HG03196 (cell line): ENCODE measurements at regions not wholly inside any gene's neighbourhood (a gene's known extent, or its start where the extent isn't known, plus 50 kb on each side); places are given as distances from the start of the nearest gene placed in this dataset.

Experiments
- ATAC-seq: cut with Tn5 transposase; IDR thresholded peaks from one replicate; pipeline ENCODE4 v1.9.1; 2021; ENCODE audit not compliant: unreplicated experiment

DNA sequence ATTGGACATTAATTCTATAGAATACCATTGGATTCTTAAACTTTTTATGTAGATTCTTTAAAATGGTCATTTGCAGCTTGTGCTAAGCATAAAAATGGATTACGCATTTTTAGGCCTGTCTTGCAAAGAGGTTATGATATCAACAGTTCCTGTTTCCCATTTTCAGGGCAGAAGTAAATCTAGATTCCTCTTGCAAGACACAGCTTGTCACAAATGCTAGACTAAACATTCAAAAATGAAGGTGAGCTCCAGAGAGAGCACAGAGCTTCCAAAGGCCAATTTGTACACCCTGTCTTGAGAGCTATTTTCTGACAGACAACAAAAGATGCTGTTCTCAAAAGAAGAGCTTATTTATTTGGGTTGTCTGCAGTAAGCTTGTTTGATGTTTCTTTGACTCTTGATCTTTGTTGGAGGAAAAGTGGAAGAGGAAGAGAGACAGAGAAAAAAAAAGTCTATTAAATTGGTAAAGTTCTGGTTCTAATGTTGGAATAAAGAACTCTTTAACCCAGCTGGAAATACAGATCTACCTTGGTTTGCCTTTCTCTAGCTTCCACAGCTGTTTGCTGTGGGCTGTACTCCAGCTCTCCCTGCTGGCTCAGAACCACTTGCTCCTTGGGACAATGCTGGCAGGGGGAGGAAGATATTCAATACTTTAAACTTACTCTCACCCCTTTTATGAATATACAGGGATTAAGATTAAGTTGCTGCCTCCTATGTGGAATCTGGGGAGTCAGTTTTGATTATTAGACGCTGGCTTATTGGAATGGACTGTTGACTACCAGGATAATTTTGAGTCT lies 651.8 kb downstream of the CDH11 start:
- ATAC-seq: no peak

DNA sequence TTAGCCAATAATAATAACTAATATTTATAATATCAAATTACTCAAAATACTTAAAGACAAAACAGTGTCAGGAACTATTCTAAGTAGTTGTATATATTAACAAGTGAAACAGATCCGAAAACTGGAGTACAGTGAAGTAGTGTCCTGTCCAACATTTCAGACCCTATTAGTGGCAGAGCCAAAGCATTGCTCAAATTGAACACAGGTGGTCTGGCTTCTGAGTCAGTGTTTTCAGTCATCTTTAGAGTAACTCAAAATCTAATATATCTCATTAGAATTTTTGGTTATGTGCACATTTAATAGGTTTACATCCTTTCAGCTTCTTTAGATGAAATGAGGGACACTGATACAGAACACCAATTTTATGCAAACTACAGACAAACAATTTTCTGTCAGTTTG lies 652.5 kb downstream of the CDH11 start:
- no peak for ATAC-seq

DNA sequence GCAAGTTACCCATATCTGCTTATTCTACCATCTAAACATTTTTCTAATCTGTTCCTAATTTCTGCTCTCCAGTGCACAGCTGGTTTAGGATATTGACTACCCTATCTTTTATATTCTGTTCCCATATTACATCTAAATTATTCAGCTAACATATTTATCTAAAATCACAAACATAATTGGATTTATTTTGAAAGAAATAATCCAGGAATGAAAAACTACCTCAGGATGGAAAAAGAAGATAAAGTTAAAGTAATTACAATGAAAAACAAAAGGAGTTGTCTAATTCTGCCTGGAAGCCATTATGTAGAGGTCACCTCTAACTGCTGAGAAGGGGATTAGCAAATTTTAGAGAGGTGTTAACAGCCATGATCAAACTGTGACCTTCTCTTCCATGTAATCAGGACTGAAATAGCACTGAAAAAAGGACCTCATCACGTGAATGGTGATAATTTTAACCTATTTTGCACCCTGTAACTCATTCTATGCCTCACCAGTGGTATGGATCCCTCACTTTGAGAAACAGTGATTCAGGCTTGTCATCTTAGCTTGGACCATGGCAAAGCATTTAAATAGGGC lies 653.3 kb downstream of the CDH11 start:
- ATAC-seq: no peak

DNA sequence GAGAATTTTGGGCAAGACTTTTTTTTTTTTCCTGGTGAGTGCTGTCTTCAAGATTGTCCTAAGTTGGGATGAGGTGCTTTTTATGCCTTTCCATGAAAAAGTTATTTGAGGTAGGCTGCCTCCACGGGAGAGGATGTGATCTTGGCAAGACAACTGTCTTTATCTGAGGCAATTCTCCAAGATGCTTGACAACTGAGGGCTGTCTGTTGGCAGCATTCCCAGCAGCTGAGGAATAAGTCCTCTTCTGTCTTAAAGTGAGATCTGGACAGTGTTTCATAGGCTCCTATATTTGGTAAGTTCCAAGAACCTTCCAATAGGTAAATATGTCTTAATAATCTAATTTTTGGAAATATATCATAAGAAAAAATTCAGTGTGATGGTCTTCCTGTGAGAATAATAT lies 662.0 kb downstream of the CDH11 start:
- ATAC-seq: no peak

DNA sequence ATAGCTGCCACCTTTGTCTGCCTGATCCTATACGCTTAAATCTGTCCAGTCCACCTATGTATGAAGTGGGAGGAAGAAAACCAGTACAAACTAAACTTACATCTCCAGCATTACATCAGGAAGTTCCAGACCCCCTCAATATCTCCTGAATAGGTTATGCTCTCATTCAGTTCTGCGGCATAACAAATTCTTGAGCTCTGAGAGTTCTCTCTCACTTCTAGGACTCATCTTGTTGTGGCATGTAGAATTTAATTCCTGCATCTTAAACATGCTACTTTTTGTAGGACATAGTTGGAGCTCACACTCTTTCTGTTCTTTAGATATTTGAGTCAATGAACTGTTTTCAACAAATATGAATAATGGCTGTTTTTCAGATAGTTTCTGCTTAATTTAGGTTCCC lies 662.5 kb downstream of the CDH11 start:
- no peak for ATAC-seq

DNA sequence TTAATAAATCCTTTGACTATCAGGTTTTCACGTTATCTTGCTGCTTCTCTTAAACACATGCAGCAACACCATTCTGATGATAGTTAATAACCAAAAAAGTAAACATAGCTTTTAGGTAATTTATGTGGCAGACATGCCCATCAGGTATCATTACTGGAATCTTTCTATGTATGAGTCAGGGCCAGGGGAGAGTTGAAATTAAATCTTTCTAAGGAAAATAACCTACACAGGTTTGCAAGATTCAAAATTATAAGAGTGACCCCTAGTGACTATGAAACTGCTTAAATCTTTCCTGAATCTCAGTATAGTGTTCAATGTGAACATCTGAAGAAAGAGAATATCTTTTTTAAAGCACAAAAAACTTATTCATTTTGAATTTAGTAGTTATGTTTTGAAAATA lies 666.6 kb downstream of the CDH11 start:
- no peak for ATAC-seq

DNA sequence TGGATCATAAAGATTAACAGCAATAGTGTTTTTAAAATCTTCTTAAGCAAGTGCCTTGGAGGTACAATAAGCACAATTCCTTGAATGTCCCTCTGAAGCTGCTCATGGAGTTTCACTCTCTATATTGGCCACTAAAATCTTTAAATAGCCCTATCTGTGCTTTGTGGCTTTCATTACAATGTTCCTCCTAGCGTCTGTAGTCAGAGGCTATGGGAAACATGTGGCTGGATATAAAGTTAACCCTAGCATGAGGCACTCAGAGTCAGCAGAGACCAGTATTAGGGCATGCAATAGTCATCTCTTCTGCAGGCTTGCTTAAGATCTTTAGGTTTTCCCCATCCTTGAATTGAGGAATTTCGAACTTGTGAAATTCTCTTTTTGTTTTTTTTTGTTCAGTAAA lies 668.2 kb downstream of the CDH11 start:
- ATAC-seq: no peak

DNA sequence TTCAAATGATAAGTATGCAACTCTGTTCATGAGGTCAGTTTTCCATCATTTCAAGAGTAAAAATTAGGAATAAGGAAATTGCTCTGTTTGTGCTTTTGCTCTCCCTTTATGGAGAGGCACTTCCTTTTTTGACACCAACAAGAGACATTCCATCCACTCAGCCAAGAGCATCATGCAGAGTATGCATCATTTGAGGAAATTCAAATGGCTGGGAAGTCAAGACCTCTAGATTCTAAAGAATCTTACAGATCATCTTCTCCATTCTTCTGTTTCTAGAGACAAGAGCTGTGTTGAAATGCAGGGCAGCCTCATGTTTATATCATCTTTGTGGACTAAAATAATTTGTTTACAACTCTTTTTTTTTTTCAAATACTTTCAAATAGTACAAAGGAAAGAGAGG lies 669.4 kb downstream of the CDH11 start:
- no peak for ATAC-seq

DNA sequence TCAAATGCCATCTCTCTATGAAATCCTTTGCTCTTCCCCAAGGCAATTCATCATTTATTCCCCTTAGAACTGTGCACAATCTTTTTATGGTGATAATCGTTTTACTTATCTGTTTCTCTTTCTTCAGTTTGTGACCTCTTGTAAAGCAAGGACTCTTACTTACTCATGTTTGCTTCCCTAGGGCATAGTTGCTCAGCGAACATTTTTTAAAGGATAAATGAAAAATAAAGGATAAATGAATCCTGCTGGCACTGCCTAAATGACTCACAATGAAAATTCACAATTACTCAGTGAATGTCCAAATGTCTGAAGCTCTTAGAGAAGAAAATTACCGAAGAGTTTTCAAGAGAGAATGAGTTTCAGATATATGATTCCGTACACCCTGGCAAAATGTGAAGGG lies 671.7 kb downstream of the CDH11 start:
- no peak for ATAC-seq

DNA sequence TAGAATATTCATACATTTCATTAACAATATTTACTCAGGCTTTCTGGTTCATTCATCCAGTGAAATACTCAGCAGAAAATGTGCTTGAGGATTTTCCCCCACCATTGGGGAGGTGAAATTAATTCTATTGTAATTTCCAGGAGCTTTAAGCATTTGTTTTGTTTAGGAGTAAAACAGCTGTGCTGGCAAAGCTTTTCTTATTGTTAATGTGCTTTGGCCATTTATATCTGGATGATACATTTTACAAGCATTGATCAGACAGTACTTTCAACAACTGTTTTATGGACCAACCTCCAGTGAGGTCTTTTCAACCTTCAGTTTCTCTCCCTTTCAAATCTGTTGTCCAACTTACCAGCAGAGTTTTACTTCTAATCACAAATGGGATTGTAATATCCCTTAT lies 672.4 kb downstream of the CDH11 start:
- no peak for ATAC-seq

DNA sequence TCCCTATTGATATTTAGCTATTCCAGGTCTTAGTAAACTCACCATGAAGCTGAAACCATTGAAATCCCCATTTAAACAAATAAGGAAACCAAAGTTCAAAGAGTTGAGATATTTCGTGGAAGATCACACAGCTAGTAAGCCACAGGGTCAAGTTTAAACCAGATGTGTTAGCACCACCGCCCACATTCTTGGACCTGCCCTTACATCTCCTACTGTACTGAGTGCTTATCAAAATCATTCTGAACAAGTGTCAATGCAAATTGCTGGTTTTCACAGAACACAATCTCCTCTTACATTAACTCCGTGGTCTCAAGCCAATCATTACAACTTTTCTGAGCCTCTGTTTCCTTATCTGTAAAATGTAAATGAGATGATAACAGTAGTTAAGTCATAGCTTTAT lies 676.2 kb downstream of the CDH11 start:
- ATAC-seq: no peak

DNA sequence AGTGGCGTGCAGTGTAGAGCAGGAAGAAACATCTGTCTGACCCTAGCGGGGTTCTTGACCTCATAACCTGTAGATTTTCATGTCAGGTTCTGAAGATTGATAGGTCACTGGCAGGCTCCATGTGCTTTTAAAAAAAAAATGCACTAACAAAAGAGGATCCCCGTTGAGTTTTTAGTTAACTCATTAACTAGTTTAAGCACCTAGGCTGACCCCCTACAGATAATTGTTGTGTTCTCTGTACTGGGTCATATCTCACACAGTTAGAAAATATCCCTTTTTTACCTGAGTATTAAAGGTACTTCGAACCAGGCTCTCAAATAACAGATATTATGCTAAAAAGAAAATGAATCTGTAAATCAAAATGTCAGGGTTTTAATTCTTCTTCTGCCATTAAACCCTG lies 676.6 kb downstream of the CDH11 start:
- ATAC-seq: no peak

DNA sequence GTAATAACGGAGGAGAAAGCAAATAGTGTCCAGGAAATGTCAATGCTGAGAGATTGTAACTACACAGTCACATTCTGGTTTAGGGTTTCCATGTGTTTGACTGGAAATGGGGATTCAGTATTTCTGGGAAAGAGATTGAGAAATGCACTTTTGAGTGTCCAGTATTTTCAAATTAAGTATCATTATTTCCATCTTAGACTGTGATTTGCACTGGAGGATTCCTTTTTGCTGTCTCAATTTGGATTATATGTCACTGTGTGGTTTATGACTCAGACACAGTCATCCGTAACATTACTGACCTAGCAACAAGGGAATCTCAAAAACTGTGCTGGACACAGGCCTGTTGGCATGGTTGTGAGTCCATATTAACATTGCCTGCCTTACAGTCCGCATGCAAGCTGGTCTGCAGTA lies 681.4 kb downstream of the CDH11 start:
- ATAC-seq: no peak

DNA sequence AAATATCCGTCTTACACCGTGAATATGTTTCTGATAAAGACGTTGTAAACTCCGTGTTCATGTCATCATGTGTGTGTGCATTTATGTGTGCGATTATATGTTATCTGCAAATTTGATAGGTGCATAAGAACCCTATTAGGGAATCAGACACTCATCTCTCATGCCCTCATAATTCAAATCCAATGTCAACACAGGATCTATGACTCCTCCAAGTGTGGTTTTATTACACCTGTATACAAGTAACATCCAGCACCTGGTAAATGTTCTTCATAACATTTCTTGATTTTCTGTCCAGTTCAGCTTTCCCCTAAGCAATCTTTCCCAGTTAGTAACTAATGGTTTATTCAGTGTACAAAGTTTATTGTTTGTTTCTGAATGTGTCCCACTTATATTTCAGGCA lies 681.9 kb downstream of the CDH11 start:
- no peak for ATAC-seq

DNA sequence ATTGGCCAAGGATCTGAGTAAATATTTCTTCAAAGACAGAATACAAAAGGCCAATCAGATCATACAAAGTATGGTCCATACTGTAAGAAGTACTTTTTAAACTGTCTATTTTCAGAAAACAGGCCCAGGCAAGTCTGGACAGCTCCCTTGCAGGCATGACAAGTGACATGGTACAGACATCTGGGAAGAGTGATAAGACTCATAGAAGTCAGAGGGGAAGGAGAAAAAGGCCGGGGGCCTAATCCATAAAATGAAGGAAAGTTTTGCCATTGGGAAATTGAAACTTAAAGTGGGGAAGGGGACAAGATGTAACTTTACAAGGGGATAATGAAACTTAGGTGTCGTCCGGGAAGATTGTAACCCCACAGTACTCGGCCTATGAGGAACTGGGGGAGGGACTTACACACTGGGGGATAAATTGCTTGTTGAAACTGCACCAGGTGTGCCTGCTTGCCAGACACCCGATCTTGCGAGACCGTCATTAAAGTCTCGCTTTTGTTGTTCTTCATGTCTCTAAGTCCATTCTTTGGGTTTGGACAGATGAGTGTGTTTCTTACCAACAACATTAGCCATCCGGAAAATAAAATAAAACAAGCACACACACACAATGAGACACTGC lies 684.0 kb downstream of the CDH11 start:
- no peak for ATAC-seq

DNA sequence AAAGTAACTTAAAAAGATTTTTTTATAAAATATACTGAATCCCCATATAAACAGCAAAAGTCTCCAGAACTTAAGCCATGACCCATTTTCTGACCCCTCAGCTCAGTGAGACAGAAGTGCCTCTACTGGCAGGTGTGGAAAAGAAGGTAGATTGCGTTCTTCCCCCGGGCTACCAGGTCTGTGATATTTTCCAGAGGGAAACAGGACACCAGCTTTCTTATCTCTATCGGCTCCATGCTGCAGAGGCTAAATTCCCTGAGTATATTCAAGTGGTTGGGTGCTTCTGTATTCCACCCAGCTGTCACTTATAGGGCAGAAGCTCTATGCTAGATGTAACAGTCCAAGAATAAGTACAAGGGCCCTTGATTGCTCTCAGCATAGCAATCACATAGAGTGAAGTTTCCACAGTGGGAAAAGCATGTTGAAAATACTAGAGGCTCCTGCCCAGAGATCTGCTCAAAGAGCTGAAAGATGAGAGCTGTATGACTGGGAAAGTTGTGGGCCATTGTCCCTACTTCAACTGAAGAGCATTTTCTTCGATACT lies 687.3 kb downstream of the CDH11 start:
- no peak for ATAC-seq

DNA sequence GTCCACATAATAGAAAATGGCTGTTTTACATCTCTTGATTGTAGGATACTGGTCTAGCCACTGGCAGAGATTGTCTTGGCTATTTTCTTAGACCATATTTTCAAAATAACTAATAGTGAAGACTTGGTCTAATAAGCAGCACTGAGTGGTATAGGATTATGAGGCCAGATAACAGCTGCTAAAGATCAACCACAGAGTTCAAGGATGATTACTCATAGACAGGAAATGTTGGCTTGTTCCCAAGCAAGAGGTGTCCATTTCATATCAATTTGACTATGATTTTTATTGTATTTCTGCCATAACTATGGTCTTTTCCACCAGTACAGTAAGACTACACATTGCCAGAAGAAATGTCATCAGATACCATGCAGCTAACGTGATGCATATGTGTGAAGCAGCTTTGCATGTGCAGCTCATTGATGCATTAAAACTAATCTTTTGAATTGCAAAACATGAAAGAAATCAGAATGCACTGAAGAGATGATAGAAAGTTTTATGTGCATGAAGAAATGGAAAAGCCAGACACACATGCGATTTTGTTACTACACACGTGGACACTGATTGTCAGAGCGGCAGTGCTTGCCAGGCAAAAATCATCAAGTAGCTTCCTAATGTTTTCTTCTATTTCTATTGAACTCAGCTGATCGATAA lies 693.3 kb downstream of the CDH11 start:
- no peak for ATAC-seq

DNA sequence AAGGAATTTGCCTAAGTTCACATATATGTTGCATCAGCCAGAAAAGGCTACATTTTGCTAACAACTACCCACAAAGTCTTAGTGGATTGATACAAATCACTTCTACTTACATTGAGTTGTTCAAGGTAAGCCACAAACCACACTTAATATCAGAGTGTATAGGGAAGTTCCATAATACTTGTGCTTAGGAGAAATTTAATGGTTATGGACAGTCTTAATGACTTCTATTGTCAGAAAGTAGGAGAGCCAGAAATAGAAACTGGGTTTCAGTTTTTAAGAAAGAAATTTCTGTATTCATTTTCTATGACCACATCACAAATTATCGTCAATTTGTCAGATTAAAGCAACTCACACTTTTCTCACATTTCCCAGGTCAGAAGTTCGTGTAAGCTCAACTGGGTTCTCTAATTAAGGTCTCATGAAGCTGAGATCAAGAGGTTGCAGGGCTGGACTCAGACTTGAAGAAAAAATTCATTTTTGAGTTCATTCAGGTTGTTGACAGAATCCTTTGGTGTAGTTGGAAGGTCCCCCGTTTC lies 695.7 kb downstream of the CDH11 start:
- no peak for ATAC-seq

DNA sequence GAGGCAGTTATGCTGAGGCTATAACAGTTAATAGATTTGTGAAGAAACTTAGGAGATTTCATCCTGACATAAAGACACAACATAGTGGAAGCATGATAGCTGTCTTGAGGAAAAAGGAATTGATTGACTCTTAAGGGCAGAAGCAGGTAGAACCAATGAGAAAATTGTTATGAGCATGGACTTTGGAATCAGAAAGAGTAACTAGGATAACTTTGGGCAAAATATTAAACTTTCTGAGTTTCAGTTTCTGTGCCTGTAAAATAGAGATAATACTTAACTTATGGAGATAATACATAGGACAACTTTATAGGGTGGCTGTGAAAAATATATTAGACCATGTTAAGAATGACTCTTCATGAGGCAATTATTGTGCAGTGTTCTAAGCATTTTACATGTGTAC lies 696.5 kb downstream of the CDH11 start:
- ATAC-seq: no peak

DNA sequence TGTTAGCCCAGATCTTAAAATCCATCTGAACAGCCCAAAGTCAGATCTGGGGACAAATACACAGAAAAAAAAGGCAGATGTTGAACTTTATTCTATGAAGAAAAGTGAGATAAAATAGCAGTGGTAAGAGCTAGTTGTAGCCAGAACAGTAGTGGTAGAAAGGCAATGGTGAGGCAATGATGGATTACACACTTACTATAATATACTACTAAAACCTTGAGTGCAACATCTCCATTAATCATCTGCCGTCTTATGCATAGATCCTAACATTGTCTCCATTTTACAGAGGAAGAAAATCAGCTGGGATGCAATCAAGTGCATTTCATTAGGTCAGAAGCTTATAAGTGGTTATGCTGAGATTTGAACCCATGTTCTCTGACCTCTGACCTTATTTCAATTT lies 699.6 kb downstream of the CDH11 start:
- ATAC-seq: no peak

DNA sequence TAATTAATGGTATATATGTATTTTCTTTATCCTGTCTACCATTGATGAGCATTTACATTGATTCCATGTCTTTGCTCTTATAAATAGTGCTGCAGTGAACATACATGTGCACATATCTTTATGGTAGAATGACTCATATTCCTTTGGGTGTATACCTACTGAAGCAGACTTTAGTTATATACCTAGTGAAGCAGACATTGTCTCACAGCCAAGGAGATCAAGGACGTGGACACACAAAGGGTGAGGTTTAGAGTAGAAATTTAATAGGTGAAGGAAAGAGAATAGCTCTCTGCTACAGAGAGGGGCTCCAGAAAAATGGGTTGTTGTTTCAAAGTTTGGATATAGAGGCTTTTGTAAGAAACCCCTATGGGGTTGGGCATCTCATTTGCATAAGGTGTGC lies 700.3 kb downstream of the CDH11 start:
- no peak for ATAC-seq

DNA sequence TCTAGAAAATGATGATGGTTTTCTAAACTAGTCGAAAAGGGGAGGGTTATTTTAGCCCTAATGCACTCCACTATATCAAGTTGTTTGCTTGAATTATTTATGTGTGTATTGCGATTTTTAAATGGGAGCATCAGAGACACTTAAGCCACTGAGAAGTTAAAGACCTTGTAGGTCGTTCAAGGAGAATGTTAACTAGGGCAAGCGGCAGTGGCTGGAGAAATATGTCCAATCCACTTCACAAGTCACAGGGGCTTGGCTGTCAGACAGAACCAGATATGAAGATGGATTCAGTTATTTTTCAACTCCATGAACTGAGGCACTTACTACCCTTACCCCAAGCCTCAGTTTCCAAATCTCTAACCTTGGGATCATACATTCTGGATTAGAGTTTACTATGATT lies 702.0 kb downstream of the CDH11 start:
- no peak for ATAC-seq
